HG02884 (cell line): ENCODE measurements at regions not wholly inside any gene's neighbourhood (a gene's known extent, or its start where the extent isn't known, plus 50 kb on each side); places are given as distances from the start of the nearest gene placed in this dataset.

ENCODE experiments used
- ATAC-seq: cut with Tn5 transposase; IDR thresholded peaks from one replicate; pipeline ENCODE4 v1.9.1; 2021; ENCODE audit warnings: mild to moderate bottlenecking, moderate library complexity; ENCODE audit not compliant: unreplicated experiment

- ATAC-seq, result no peak
These were observed 649.5 kb upstream of the TENM3 start for GRCh38 chr4:181593703-181594102.

- no peak for ATAC-seq
These were observed 649.0 kb upstream of the TENM3 start for GRCh38 chr4:181594188-181594587.

- no peak for ATAC-seq
These were observed 647.5 kb upstream of the TENM3 start for GRCh38 chr4:181595716-181596115.

- no peak for ATAC-seq
These were observed 645.4 kb upstream of the TENM3 start for GRCh38 chr4:181597766-181598165.

GRCh38 chr4:181599134-181599533 lies 644.1 kb upstream of the TENM3 start:
- ATAC-seq, result no peak

- no peak for ATAC-seq
These were observed 642.1 kb upstream of the TENM3 start for GRCh38 chr4:181601103-181601502.

GRCh38 chr4:181604546-181604945 lies 638.7 kb upstream of the TENM3 start:
- ATAC-seq, result no peak

GRCh38 chr4:181606300-181606699 lies 636.9 kb upstream of the TENM3 start:
- no peak for ATAC-seq

- ATAC-seq, result no peak
These were observed 635.0 kb upstream of the TENM3 start for GRCh38 chr4:181608181-181608580.

- no peak for ATAC-seq
These were observed 632.0 kb upstream of the TENM3 start for GRCh38 chr4:181611033-181611711.

GRCh38 chr4:181611946-181612600 lies 631.1 kb upstream of the TENM3 start:
- no peak for ATAC-seq

- no peak for ATAC-seq
These were observed 630.0 kb upstream of the TENM3 start for GRCh38 chr4:181613200-181613599.

- no peak for ATAC-seq
These were observed 625.1 kb upstream of the TENM3 start for GRCh38 chr4:181618038-181618618.

GRCh38 chr4:181618896-181619295 lies 624.3 kb upstream of the TENM3 start:
- no peak for ATAC-seq

GRCh38 chr4:181619651-181620050 lies 623.6 kb upstream of the TENM3 start:
- no peak for ATAC-seq

GRCh38 chr4:181637186-181638105 lies 605.8 kb upstream of the TENM3 start:
- ATAC-seq, result no peak

- ATAC-seq, result no peak
These were observed 599.7 kb upstream of the TENM3 start for GRCh38 chr4:181643466-181643865.

GRCh38 chr4:181645489-181645888 lies 597.7 kb upstream of the TENM3 start:
- ATAC-seq, result no peak

GRCh38 chr4:181646864-181647263 lies 596.3 kb upstream of the TENM3 start:
- ATAC-seq, result no peak

GRCh38 chr4:181647396-181648147 lies 595.6 kb upstream of the TENM3 start:
- ATAC-seq, result no peak
